ENCODE measurements at regions not wholly inside any gene's neighbourhood (a gene's known extent, or its start where the extent isn't known, plus 50 kb on each side); places are given as distances from the start of the nearest gene placed in this dataset.

GRCh38 chrX:139113708-139114107, 402.2 kb upstream of the FGF13 start:
- H3K4ac ChIP-seq (ENCODE audit: low read depth, low read length): no peak overlapping the region
- no peak overlapping the region for H3K27ac ChIP-seq (ENCODE audit: insufficient read length, low read depth, low read length)
- no peak overlapping the region for H4K8ac ChIP-seq (replicated peaks; ENCODE audit: insufficient read length, low read depth, low read length)
- H2BK12ac ChIP-seq (ENCODE audit: insufficient read length, low read depth, low read length): no peak overlapping the region
- no peak for DNase-seq
- no CpG with 5 or more reads among the region's 6 CpGs for WGBS (ENCODE audit: extremely low coverage, insufficient read length, low lambda C conversion rate)
- Mint-ChIP-seq H3K4me3 (no peak overlapping the region), H3K27ac (no peak overlapping the region), H3K36me3 (ENCODE audit: insufficient read depth in 1 of 3, low read depth in 3 of 3) (no peaks in the 10 kb centered on the region), H3K4me1 (no peaks in the 10 kb centered on the region), H3K9me3 (peaks cover 0 to 23% of the 10 kb centered on the region in 2 experiments; a peak in 1 of 5 replicates), H3K27me3 (ENCODE audit: low read depth) (peaks cover 2% of the 10 kb centered on the region; the same call in 1 of the 2 replicates)
- H3K56ac ChIP-seq (ENCODE audit: insufficient read length, low read depth, low read length): no peak overlapping the region
- no peaks in the 10 kb centered on the region for H3K27me3 ChIP-seq (ENCODE audit: insufficient read depth, low read length)
- no peak overlapping the region for H3T11ph ChIP-seq (ENCODE audit: low read length)
- no peak overlapping the region for H3K14ac ChIP-seq (ENCODE audit: insufficient read depth, low read length)
- H4K91ac ChIP-seq (ENCODE audit: insufficient read length, low read depth, low read length): no peak overlapping the region
- no peaks in the 10 kb centered on the region for H3K79me2 ChIP-seq (ENCODE audit: insufficient read depth, low read length)
- H3K18ac ChIP-seq (ENCODE audit: insufficient read length, low read depth, low read length): no peak overlapping the region
- no peaks in the 10 kb centered on the region for H3K23me2 ChIP-seq (ENCODE audit: insufficient read length, low read depth, low read length, poor library complexity, severe bottlenecking)
- no peaks in the 10 kb centered on the region for H3K9me3 ChIP-seq (ENCODE audit: control insufficient read depth, low read depth, low read length)
- H3K23ac ChIP-seq (ENCODE audit: insufficient read length, low read depth, low read length): no peak overlapping the region
- H4K5ac ChIP-seq (ENCODE audit: insufficient read length, low read depth, low read length): no peak overlapping the region
- no peak overlapping the region for H2AFZ ChIP-seq (ENCODE audit: low read length)
- no peaks in the 10 kb centered on the region for H4K20me1 ChIP-seq (ENCODE audit: control insufficient read depth, insufficient read depth, insufficient read length)
- TF ChIP-seq CTCF (conservative IDR thresholded peaks at IDR 0.05): no peak
- no peak overlapping the region for H3K9ac ChIP-seq (ENCODE audit: extremely low read depth, insufficient read length, low read length)
- no peak overlapping the region for H2BK5ac ChIP-seq (ENCODE audit: insufficient read length, low read length)
- no peaks in the 10 kb centered on the region for H3K79me1 ChIP-seq (ENCODE audit: insufficient read depth, low read depth, low read length, poor library complexity, severe bottlenecking)
- H3K4me1 ChIP-seq (ENCODE audit: insufficient read depth, low read length): no peaks in the 10 kb centered on the region
- H2AK5ac ChIP-seq (ENCODE audit: insufficient read length, low read length): no peak overlapping the region
- H2BK120ac ChIP-seq (ENCODE audit: low read depth, low read length, poor library complexity, severe bottlenecking): no peak overlapping the region
- H3K4me2 ChIP-seq (ENCODE audit: insufficient read depth, insufficient read length, low read length): no peak overlapping the region
- H2BK20ac ChIP-seq (ENCODE audit: low read depth, low read length, poor library complexity, severe bottlenecking): no peak overlapping the region
- H2BK15ac ChIP-seq (ENCODE audit: low read depth, low read length): no peak overlapping the region
